ENCODE measurements at regions not wholly inside any gene's neighbourhood (a gene's known extent, or its start where the extent isn't known, plus 50 kb on each side); places are given as distances from the start of the nearest gene placed in this dataset.

DNA sequence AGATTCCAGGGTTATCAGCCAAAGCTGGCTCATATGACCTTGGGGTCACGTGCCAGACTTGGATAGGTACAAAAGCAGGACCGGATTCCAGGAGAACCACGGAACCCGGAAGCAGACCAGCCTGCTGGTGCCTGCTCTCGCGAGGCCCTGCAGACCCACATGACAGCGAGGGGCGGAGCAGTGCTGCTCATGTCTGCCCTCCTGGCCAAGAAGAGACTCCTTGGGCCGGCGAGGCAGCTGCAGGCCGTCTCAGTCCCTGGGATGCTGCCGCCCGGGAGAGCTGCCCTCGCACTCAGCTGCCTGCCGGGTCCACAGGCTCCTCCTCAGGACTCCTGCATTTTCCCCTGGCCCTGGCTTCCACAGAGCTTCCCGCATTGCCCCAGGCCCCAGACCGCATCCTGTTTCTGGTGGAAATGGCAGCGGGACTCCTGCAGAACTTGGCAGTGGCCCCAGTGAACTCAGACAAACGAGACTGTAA is 739.5 kb downstream of the SOCS6 start:
- TF ChIP-seq, protein P1, sequence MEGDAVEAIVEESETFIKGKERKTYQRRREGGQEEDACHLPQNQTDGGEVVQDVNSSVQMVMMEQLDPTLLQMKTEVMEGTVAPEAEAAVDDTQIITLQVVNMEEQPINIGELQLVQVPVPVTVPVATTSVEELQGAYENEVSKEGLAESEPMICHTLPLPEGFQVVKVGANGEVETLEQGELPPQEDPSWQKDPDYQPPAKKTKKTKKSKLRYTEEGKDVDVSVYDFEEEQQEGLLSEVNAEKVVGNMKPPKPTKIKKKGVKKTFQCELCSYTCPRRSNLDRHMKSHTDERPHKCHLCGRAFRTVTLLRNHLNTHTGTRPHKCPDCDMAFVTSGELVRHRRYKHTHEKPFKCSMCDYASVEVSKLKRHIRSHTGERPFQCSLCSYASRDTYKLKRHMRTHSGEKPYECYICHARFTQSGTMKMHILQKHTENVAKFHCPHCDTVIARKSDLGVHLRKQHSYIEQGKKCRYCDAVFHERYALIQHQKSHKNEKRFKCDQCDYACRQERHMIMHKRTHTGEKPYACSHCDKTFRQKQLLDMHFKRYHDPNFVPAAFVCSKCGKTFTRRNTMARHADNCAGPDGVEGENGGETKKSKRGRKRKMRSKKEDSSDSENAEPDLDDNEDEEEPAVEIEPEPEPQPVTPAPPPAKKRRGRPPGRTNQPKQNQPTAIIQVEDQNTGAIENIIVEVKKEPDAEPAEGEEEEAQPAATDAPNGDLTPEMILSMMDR (IDR thresholded peaks at IDR 0.05): no peak
- TF ChIP-seq EP300 (IDR thresholded peaks at IDR 0.05) (no peak), POLR2A (IDR thresholded peaks at IDR 0.05) (no peak)

Data from tibial nerve (tissue), 4 donors.